Activated T-helper 1 cell treated with anti-CD3 and anti-CD28 coated beads, Interleukin-12 subunit alpha, Interleukin-12 subunit beta, Interleukin-2, Interleukin-4 antibody, amounts not matched to agents 30 ng/mL and 10 ng/mL and 1 ng/mL, durations not matched to agents 14 hours and 24 hours and 36 hours (primary cell): ENCODE measurements at regions not wholly inside any gene's neighbourhood (a gene's known extent, or its start where the extent isn't known, plus 50 kb on each side); places are given as distances from the start of the nearest gene placed in this dataset.
"Not testable (repeated sequence)": the region's sequence is repeated elsewhere in the genome, so short reads cannot be mapped to it uniquely, and the experiment has no call there.

Experiments
- DNase-seq: peaks from one replicate; pipeline ENCODE4 v3.0.0; 2021; ENCODE audit warnings: low spot score
- H3K27ac Mint-ChIP-seq: one replicate; pipeline ENCODE4 v1.8.0; 2021; ENCODE audit warnings: mild to moderate bottlenecking, mixed read lengths
- H3K27me3 Mint-ChIP-seq: one replicate; pipeline ENCODE4 v1.8.0; 2022; ENCODE audit warnings: mild to moderate bottlenecking, moderate library complexity, mixed read lengths; ENCODE audit not compliant: insufficient read depth
- H3K36me3 Mint-ChIP-seq: one replicate; pipeline ENCODE4 v1.8.0; 2021; ENCODE audit warnings: low read depth, mixed read lengths
- H3K4me1 Mint-ChIP-seq: one replicate; pipeline ENCODE4 v1.8.0; 2021; ENCODE audit warnings: low read depth, mixed read lengths
- H3K4me3 Mint-ChIP-seq: one replicate; pipeline ENCODE4 v1.8.0; 2021; ENCODE audit warnings: mild to moderate bottlenecking, moderate library complexity, mixed read lengths
- H3K9me3 Mint-ChIP-seq: one replicate; pipeline ENCODE4 v1.8.0; 2021; ENCODE audit warnings: mixed read lengths
- intact Hi-C: fragments of 100-400 bp; cut with micrococcal nuclease; formaldehyde crosslinking; loops from one replicate; pipeline ENCODE4 v1.15.1; 2024

- DNase-seq, result no peak
- Mint-ChIP-seq H3K27me3 (peaks cover 5% of the 10 kb centered on the region), H3K4me3 (no peak overlapping the region), H3K36me3 (no peaks in the 10 kb centered on the region), H3K9me3 (no peaks in the 10 kb centered on the region), H3K4me1 (no peaks in the 10 kb centered on the region), H3K27ac (no peak overlapping the region)
- intact Hi-C loops, result no loop called here
Observed at GRCh38 chr6:169139179-169139971, 114.3 kb downstream of the THBS2 start.

- no peaks in the 10 kb centered on the region for H3K9me3 Mint-ChIP-seq
- no peaks in the 10 kb centered on the region for H3K36me3 Mint-ChIP-seq
- H3K4me1 Mint-ChIP-seq, result no peaks in the 10 kb centered on the region
- intact Hi-C loops, result no loop called here
- no peak overlapping the region for H3K4me3 Mint-ChIP-seq
- peaks cover 5% of the 10 kb centered on the region for H3K27me3 Mint-ChIP-seq
- no peak for DNase-seq
- H3K27ac Mint-ChIP-seq, result no peak overlapping the region
Observed at GRCh38 chr6:169132352-169132940, 121.2 kb downstream of the THBS2 start.

GRCh38 chr6:169131390-169131789 is 122.3 kb downstream of the THBS2 start:
- H3K27ac Mint-ChIP-seq, result no peak overlapping the region
- peaks cover 5% of the 10 kb centered on the region for H3K27me3 Mint-ChIP-seq
- no peaks in the 10 kb centered on the region for H3K36me3 Mint-ChIP-seq
- no peak for DNase-seq
- intact Hi-C loops, result no loop called here
- no peak overlapping the region for H3K4me3 Mint-ChIP-seq
- no peaks in the 10 kb centered on the region for H3K4me1 Mint-ChIP-seq
- H3K9me3 Mint-ChIP-seq, result no peaks in the 10 kb centered on the region

- Mint-ChIP-seq H3K4me3 (no peak overlapping the region), H3K9me3 (no peaks in the 10 kb centered on the region), H3K27me3 (no peaks in the 10 kb centered on the region), H3K27ac (no peak overlapping the region), H3K36me3 (no peaks in the 10 kb centered on the region), H3K4me1 (no peaks in the 10 kb centered on the region)
- DNase-seq, result no peak
- intact Hi-C loops, result no loop called here
Observed at GRCh38 chr6:169130113-169130512, 123.5 kb downstream of the THBS2 start.

GRCh38 chr6:169121013-169121412 is 132.6 kb downstream of the THBS2 start:
- H3K27ac Mint-ChIP-seq, result no peak overlapping the region
- intact Hi-C loops, result no loop called here
- H3K4me1 Mint-ChIP-seq, result no peaks in the 10 kb centered on the region
- no peaks in the 10 kb centered on the region for H3K36me3 Mint-ChIP-seq
- no peaks in the 10 kb centered on the region for H3K9me3 Mint-ChIP-seq
- no peaks in the 10 kb centered on the region for H3K27me3 Mint-ChIP-seq
- no peak for DNase-seq
- no peak overlapping the region for H3K4me3 Mint-ChIP-seq

GRCh38 chr6:169119669-169120068 is 134.0 kb downstream of the THBS2 start:
- no peak overlapping the region for H3K4me3 Mint-ChIP-seq
- no peak for DNase-seq
- H3K4me1 Mint-ChIP-seq, result no peaks in the 10 kb centered on the region
- no peaks in the 10 kb centered on the region for H3K27me3 Mint-ChIP-seq
- intact Hi-C loops, result no loop called here
- H3K36me3 Mint-ChIP-seq, result no peaks in the 10 kb centered on the region
- no peaks in the 10 kb centered on the region for H3K9me3 Mint-ChIP-seq
- H3K27ac Mint-ChIP-seq, result no peak overlapping the region

GRCh38 chr6:169118346-169118830 is 135.3 kb downstream of the THBS2 start:
- intact Hi-C loops, result no loop called here
- no peak for DNase-seq
- no peaks in the 10 kb centered on the region for H3K9me3 Mint-ChIP-seq
- no peak overlapping the region for H3K4me3 Mint-ChIP-seq
- H3K36me3 Mint-ChIP-seq, result no peaks in the 10 kb centered on the region
- H3K27ac Mint-ChIP-seq, result no peak overlapping the region
- H3K4me1 Mint-ChIP-seq, result no peaks in the 10 kb centered on the region
- no peaks in the 10 kb centered on the region for H3K27me3 Mint-ChIP-seq

GRCh38 chr6:169117663-169118062 is 136.0 kb downstream of the THBS2 start:
- Mint-ChIP-seq H3K27me3 (no peaks in the 10 kb centered on the region), H3K4me3 (no peak overlapping the region), H3K36me3 (no peaks in the 10 kb centered on the region), H3K4me1 (no peaks in the 10 kb centered on the region), H3K9me3 (no peaks in the 10 kb centered on the region), H3K27ac (no peak overlapping the region)
- DNase-seq, result no peak
- intact Hi-C loops, result no loop called here

GRCh38 chr6:169115632-169116031 is 138.0 kb downstream of the THBS2 start:
- H3K36me3 Mint-ChIP-seq, result no peaks in the 10 kb centered on the region
- H3K27ac Mint-ChIP-seq, result no peak overlapping the region
- no peak for DNase-seq
- peaks cover 3% of the 10 kb centered on the region for H3K27me3 Mint-ChIP-seq
- no peak overlapping the region for H3K4me3 Mint-ChIP-seq
- no peaks in the 10 kb centered on the region for H3K9me3 Mint-ChIP-seq
- no peaks in the 10 kb centered on the region for H3K4me1 Mint-ChIP-seq
- intact Hi-C loops, result no loop called here

- H3K4me1 Mint-ChIP-seq, H3K27me3 Mint-ChIP-seq, H3K36me3 Mint-ChIP-seq, DNase-seq, intact Hi-C loops, H3K9me3 Mint-ChIP-seq, H3K4me3 Mint-ChIP-seq, H3K27ac Mint-ChIP-seq: not testable (repeated sequence)
Observed at GRCh38 chr6:169114632-169115031, 139.0 kb downstream of the THBS2 start.

- no peaks in the 10 kb centered on the region for H3K4me1 Mint-ChIP-seq
- DNase-seq, result no peak
- intact Hi-C loops, result no loop called here
- no peak overlapping the region for H3K27ac Mint-ChIP-seq
- H3K4me3 Mint-ChIP-seq, result no peak overlapping the region
- H3K36me3 Mint-ChIP-seq, result no peaks in the 10 kb centered on the region
- H3K9me3 Mint-ChIP-seq, result peaks cover 9% of the 10 kb centered on the region
- H3K27me3 Mint-ChIP-seq, result peaks cover 3% of the 10 kb centered on the region
Observed at GRCh38 chr6:169112483-169113320, 140.9 kb downstream of the THBS2 start.

GRCh38 chr6:169111203-169111602 is 142.4 kb downstream of the THBS2 start:
- H3K27me3 Mint-ChIP-seq, result peaks cover 3% of the 10 kb centered on the region
- H3K4me3 Mint-ChIP-seq, result no peak overlapping the region
- DNase-seq, result no peak
- intact Hi-C loops, result no loop called here
- H3K36me3 Mint-ChIP-seq, result no peaks in the 10 kb centered on the region
- H3K9me3 Mint-ChIP-seq, result peaks cover 9% of the 10 kb centered on the region
- H3K27ac Mint-ChIP-seq, result no peak overlapping the region
- H3K4me1 Mint-ChIP-seq, result no peaks in the 10 kb centered on the region
